ENCODE measurements at regions not wholly inside any gene's neighbourhood (a gene's known extent, or its start where the extent isn't known, plus 50 kb on each side); places are given as distances from the start of the nearest gene placed in this dataset.

GRCh38 chr4:147084861-147085260 is 139.2 kb upstream of the TTC29 start:
- no peak overlapping the region for H2AK5ac ChIP-seq (ENCODE audit: low read depth, low read length)
- no peaks in the 10 kb centered on the region for H3K36me3 ChIP-seq (replicated peaks in 1 of 2; ENCODE audit: control insufficient read depth in 2 of 2, insufficient read depth in 2 of 2, low read length in 2 of 2)
- H4K8ac ChIP-seq (ENCODE audit: low read depth, low read length) = no peak overlapping the region
- H2BK5ac ChIP-seq (ENCODE audit: low read length) = no peak overlapping the region
- H3K23ac ChIP-seq (ENCODE audit: low read depth, low read length, poor library complexity) = no peak overlapping the region
- H3K4me3 ChIP-seq (ENCODE audit: low read length in 2 of 2) = no peak overlapping the region
- no peak overlapping the region for H3K4ac ChIP-seq (ENCODE audit: low read length)
- no peak overlapping the region for H3K14ac ChIP-seq (ENCODE audit: low read length)
- no peak overlapping the region for H2BK120ac ChIP-seq (ENCODE audit: low read depth, low read length)
- no peak overlapping the region for H4K91ac ChIP-seq (ENCODE audit: low read depth, low read length, poor library complexity)
- no peak for DNase-seq (ENCODE audit: low spot score)
- H3K4me2 ChIP-seq (ENCODE audit: insufficient read depth, low read length, poor library complexity, severe bottlenecking) = no peak overlapping the region
- no peaks in the 10 kb centered on the region for H3K79me1 ChIP-seq (ENCODE audit: low read depth, low read length)
- no peak overlapping the region for H2AFZ ChIP-seq (ENCODE audit: low read length)
- peaks cover 0 to 4% of the 10 kb centered on the region in 2 donors for H3K4me1 ChIP-seq (ENCODE audit: control insufficient read depth in 2 of 2, insufficient read depth in 1 of 2, low read depth in 1 of 2, low read length in 2 of 2)
- no peak overlapping the region for H2BK15ac ChIP-seq (ENCODE audit: low read length)
- H3K18ac ChIP-seq (ENCODE audit: low read length) = no peak overlapping the region
- no peak overlapping the region for H3K9ac ChIP-seq (ENCODE audit: low read depth, low read length, poor library complexity)
- H3K27ac ChIP-seq (replicated peaks; ENCODE audit: low read length) = no peak overlapping the region
- no peaks in the 10 kb centered on the region for H3K27me3 ChIP-seq (ENCODE audit: control insufficient read depth in 3 of 3, insufficient read depth in 3 of 3, low read depth in 1 of 3, low read length in 3 of 3)
- no CpG with 5 or more reads among the region's 1 CpG for WGBS, 2 donors (ENCODE audit: extremely low coverage in 2 of 2, insufficient read length in 2 of 2, insufficient replicate concordance in 1 of 2)
- H3K9me3 ChIP-seq (replicated peaks in 1 of 2; ENCODE audit: control insufficient read depth in 2 of 2, insufficient read depth in 1 of 2, low read depth in 1 of 2, low read length in 2 of 2) = no peaks in the 10 kb centered on the region
- no peak overlapping the region for H2BK12ac ChIP-seq (ENCODE audit: low read length)

GRCh38 chr4:147085781-147086180 is 140.1 kb upstream of the TTC29 start:
- Histone ChIP-seq H2AFZ (ENCODE audit: low read length) (no peak overlapping the region), H3K18ac (ENCODE audit: low read length) (no peak overlapping the region), H3K9me3 (replicated peaks in 1 of 2; ENCODE audit: control insufficient read depth in 2 of 2, insufficient read depth in 1 of 2, low read depth in 1 of 2, low read length in 2 of 2) (no peaks in the 10 kb centered on the region), H3K27me3 (ENCODE audit: control insufficient read depth in 3 of 3, insufficient read depth in 3 of 3, low read depth in 1 of 3, low read length in 3 of 3) (no peaks in the 10 kb centered on the region), H3K4me2 (ENCODE audit: insufficient read depth, low read length, poor library complexity, severe bottlenecking) (no peak overlapping the region), H3K4me3 (ENCODE audit: low read length in 2 of 2) (no peak overlapping the region), H2AK5ac (ENCODE audit: low read depth, low read length) (no peak overlapping the region), H2BK12ac (ENCODE audit: low read length) (no peak overlapping the region), H4K8ac (ENCODE audit: low read depth, low read length) (no peak overlapping the region), H4K91ac (ENCODE audit: low read depth, low read length, poor library complexity) (no peak overlapping the region), H3K4ac (ENCODE audit: low read length) (no peak overlapping the region), H3K4me1 (ENCODE audit: control insufficient read depth in 2 of 2, insufficient read depth in 1 of 2, low read depth in 1 of 2, low read length in 2 of 2) (peaks cover 0 to 4% of the 10 kb centered on the region in 2 donors), H2BK120ac (ENCODE audit: low read depth, low read length) (no peak overlapping the region), H2BK5ac (ENCODE audit: low read length) (no peak overlapping the region), H3K36me3 (replicated peaks in 1 of 2; ENCODE audit: control insufficient read depth in 2 of 2, insufficient read depth in 2 of 2, low read length in 2 of 2) (no peaks in the 10 kb centered on the region), H3K9ac (ENCODE audit: low read depth, low read length, poor library complexity) (no peak overlapping the region), H2BK15ac (ENCODE audit: low read length) (no peak overlapping the region), H3K79me1 (ENCODE audit: low read depth, low read length) (no peaks in the 10 kb centered on the region), H3K23ac (ENCODE audit: low read depth, low read length, poor library complexity) (no peak overlapping the region), H3K14ac (ENCODE audit: low read length) (no peak overlapping the region), H3K27ac (replicated peaks; ENCODE audit: low read length) (no peak overlapping the region)
- no CpG with 5 or more reads among the region's 2 CpGs for WGBS, 2 donors (ENCODE audit: extremely low coverage in 2 of 2, insufficient read length in 2 of 2, insufficient replicate concordance in 1 of 2)
- DNase-seq (ENCODE audit: low spot score) = no peak

GRCh38 chr4:147088146-147088545 is 142.5 kb upstream of the TTC29 start:
- no peak overlapping the region for H3K27ac ChIP-seq (replicated peaks; ENCODE audit: low read length)
- no peak overlapping the region for H3K23ac ChIP-seq (ENCODE audit: low read depth, low read length, poor library complexity)
- H2BK12ac ChIP-seq (ENCODE audit: low read length) = no peak overlapping the region
- H4K91ac ChIP-seq (ENCODE audit: low read depth, low read length, poor library complexity) = no peak overlapping the region
- no peak overlapping the region for H3K4ac ChIP-seq (ENCODE audit: low read length)
- no peaks in the 10 kb centered on the region for H3K36me3 ChIP-seq (replicated peaks in 1 of 2; ENCODE audit: control insufficient read depth in 2 of 2, insufficient read depth in 2 of 2, low read length in 2 of 2)
- no peaks in the 10 kb centered on the region for H3K9me3 ChIP-seq (replicated peaks in 1 of 2; ENCODE audit: control insufficient read depth in 2 of 2, insufficient read depth in 1 of 2, low read depth in 1 of 2, low read length in 2 of 2)
- no peak overlapping the region for H3K14ac ChIP-seq (ENCODE audit: low read length)
- H3K4me3 ChIP-seq (ENCODE audit: low read length in 2 of 2) = no peak overlapping the region
- no peak overlapping the region for H2BK120ac ChIP-seq (ENCODE audit: low read depth, low read length)
- no peak overlapping the region for H3K4me2 ChIP-seq (ENCODE audit: insufficient read depth, low read length, poor library complexity, severe bottlenecking)
- no peak overlapping the region for H4K8ac ChIP-seq (ENCODE audit: low read depth, low read length)
- H2BK5ac ChIP-seq (ENCODE audit: low read length) = no peak overlapping the region
- no CpG with 5 or more reads among the region's 4 CpGs for WGBS, 2 donors (ENCODE audit: extremely low coverage in 2 of 2, insufficient read length in 2 of 2, insufficient replicate concordance in 1 of 2)
- no peak overlapping the region for H2AK5ac ChIP-seq (ENCODE audit: low read depth, low read length)
- no peak overlapping the region for H3K9ac ChIP-seq (ENCODE audit: low read depth, low read length, poor library complexity)
- no peak overlapping the region for H2BK15ac ChIP-seq (ENCODE audit: low read length)
- no peaks in the 10 kb centered on the region for H3K79me1 ChIP-seq (ENCODE audit: low read depth, low read length)
- no peak overlapping the region for H2AFZ ChIP-seq (ENCODE audit: low read length)
- no peak overlapping the region for H3K18ac ChIP-seq (ENCODE audit: low read length)
- peaks cover 0 to 4% of the 10 kb centered on the region in 2 donors for H3K4me1 ChIP-seq (ENCODE audit: control insufficient read depth in 2 of 2, insufficient read depth in 1 of 2, low read depth in 1 of 2, low read length in 2 of 2)
- H3K27me3 ChIP-seq (ENCODE audit: control insufficient read depth in 3 of 3, insufficient read depth in 3 of 3, low read depth in 1 of 3, low read length in 3 of 3) = no peaks in the 10 kb centered on the region
- no peak for DNase-seq (ENCODE audit: low spot score)

GRCh38 chr4:147090486-147090885 is 144.8 kb upstream of the TTC29 start:
- WGBS, 2 donors (ENCODE audit: extremely low coverage in 2 of 2, insufficient read length in 2 of 2, insufficient replicate concordance in 1 of 2) = no CpG with 5 or more reads among the region's 5 CpGs
- no peak overlapping the region for H4K91ac ChIP-seq (ENCODE audit: low read depth, low read length, poor library complexity)
- no peak overlapping the region for H3K9ac ChIP-seq (ENCODE audit: low read depth, low read length, poor library complexity)
- H2BK15ac ChIP-seq (ENCODE audit: low read length) = no peak overlapping the region
- H3K14ac ChIP-seq (ENCODE audit: low read length) = no peak overlapping the region
- H3K4me1 ChIP-seq (ENCODE audit: control insufficient read depth in 2 of 2, insufficient read depth in 1 of 2, low read depth in 1 of 2, low read length in 2 of 2) = peaks cover 0 to 4% of the 10 kb centered on the region in 2 donors
- no peak overlapping the region for H2BK12ac ChIP-seq (ENCODE audit: low read length)
- H3K4me2 ChIP-seq (ENCODE audit: insufficient read depth, low read length, poor library complexity, severe bottlenecking) = no peak overlapping the region
- H3K4me3 ChIP-seq (ENCODE audit: low read length in 2 of 2) = no peak overlapping the region
- H3K27me3 ChIP-seq (ENCODE audit: control insufficient read depth in 3 of 3, insufficient read depth in 3 of 3, low read depth in 1 of 3, low read length in 3 of 3) = no peaks in the 10 kb centered on the region
- no peaks in the 10 kb centered on the region for H3K79me1 ChIP-seq (ENCODE audit: low read depth, low read length)
- no peak overlapping the region for H3K4ac ChIP-seq (ENCODE audit: low read length)
- H2BK120ac ChIP-seq (ENCODE audit: low read depth, low read length) = no peak overlapping the region
- DNase-seq (ENCODE audit: low spot score) = no peak
- H3K27ac ChIP-seq (replicated peaks; ENCODE audit: low read length) = no peak overlapping the region
- H2AK5ac ChIP-seq (ENCODE audit: low read depth, low read length) = no peak overlapping the region
- H3K23ac ChIP-seq (ENCODE audit: low read depth, low read length, poor library complexity) = no peak overlapping the region
- H3K36me3 ChIP-seq (replicated peaks in 1 of 2; ENCODE audit: control insufficient read depth in 2 of 2, insufficient read depth in 2 of 2, low read length in 2 of 2) = no peaks in the 10 kb centered on the region
- H4K8ac ChIP-seq (ENCODE audit: low read depth, low read length) = no peak overlapping the region
- no peak overlapping the region for H2AFZ ChIP-seq (ENCODE audit: low read length)
- no peak overlapping the region for H3K18ac ChIP-seq (ENCODE audit: low read length)
- H3K9me3 ChIP-seq (replicated peaks in 1 of 2; ENCODE audit: control insufficient read depth in 2 of 2, insufficient read depth in 1 of 2, low read depth in 1 of 2, low read length in 2 of 2) = no peaks in the 10 kb centered on the region
- no peak overlapping the region for H2BK5ac ChIP-seq (ENCODE audit: low read length)

Data from neuronal stem cell (in vitro differentiated cells).